ENCODE measurements at regions not wholly inside any gene's neighbourhood (a gene's known extent, or its start where the extent isn't known, plus 50 kb on each side); places are given as distances from the start of the nearest gene placed in this dataset.

DNA sequence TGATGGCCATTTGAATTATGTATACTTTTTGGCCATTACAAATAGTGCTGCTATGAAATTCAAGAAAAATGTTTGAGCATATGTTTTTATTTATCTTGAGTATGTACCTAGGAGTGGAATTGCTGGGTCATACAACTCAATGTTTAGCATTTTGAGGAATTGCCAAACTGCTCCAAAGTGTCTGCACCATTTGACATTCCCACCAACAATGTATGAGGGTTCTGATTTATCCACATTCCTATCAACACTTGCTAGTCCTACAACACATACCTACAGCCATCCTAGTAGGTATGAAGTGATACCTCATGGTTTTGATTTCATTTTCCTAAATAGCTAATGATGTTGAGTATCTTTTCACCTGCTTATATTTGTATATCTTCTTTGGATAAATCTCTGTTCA, 165.5 kb downstream of the NOC3L start:
- no peaks in the 10 kb centered on the region for H3K36me3 Mint-ChIP-seq (ENCODE audit: low read depth)
- H3K9me3 Mint-ChIP-seq, result no peaks in the 10 kb centered on the region
- no peak for DNase-seq
- ChIA-PET CTCF (no interaction called here), POLR2A (no interaction called here)
- H3K4me1 Mint-ChIP-seq, result no peaks in the 10 kb centered on the region
- H3K27ac Mint-ChIP-seq, result no peak overlapping the region
- no peak overlapping the region for H3K4me3 Mint-ChIP-seq
- H3K27me3 Mint-ChIP-seq, result peaks cover 10% of the 10 kb centered on the region

DNA sequence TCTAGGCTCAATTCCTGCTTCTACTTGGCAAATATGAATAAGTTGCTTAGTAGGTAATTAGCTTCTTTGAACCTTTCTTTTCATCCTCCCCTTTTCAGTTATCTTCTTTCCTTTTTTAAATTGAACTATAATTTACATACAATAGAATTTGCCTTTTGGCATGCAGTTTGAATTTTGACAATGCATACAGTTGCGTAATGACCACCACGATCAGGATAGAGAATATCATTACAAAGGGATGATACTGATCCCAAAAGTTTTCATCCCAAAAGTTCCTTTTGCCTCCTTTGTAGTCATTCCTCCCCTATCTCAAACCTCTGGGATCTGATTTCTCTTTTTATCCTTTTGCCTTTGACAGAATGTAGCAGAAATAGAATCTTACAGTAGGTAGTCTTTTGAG, 164.4 kb downstream of the NOC3L start:
- no peak overlapping the region for H3K4me3 Mint-ChIP-seq
- DNase-seq, result no peak
- no peak overlapping the region for H3K27ac Mint-ChIP-seq
- no peaks in the 10 kb centered on the region for H3K36me3 Mint-ChIP-seq (ENCODE audit: low read depth)
- H3K27me3 Mint-ChIP-seq, result peaks cover 10% of the 10 kb centered on the region
- no peaks in the 10 kb centered on the region for H3K9me3 Mint-ChIP-seq
- ChIA-PET CTCF (no interaction called here), POLR2A (no interaction called here)
- no peaks in the 10 kb centered on the region for H3K4me1 Mint-ChIP-seq

DNA sequence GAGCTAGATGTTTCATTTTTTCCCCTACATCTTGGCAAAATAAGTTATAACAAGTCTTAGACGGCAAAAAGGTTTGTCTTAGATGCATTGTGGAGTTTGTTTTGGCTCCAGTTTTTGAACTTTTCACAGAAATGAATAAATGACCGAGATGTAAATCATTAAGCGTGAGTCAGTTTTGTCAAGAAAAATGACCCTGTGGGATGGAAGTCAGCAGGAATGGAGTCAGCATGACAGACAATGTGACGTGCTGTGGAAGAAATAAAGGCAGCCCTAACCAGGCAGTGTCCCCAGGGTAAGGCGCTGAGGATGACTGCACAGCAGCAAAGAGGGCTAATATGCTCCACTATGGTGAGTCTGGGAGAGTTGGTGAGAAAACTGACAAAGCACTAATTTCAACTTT, 163.2 kb downstream of the NOC3L start:
- Mint-ChIP-seq H3K4me3 (no peak overlapping the region), H3K4me1 (no peaks in the 10 kb centered on the region)
- POLR2A ChIA-PET, result no interaction called here

DNA sequence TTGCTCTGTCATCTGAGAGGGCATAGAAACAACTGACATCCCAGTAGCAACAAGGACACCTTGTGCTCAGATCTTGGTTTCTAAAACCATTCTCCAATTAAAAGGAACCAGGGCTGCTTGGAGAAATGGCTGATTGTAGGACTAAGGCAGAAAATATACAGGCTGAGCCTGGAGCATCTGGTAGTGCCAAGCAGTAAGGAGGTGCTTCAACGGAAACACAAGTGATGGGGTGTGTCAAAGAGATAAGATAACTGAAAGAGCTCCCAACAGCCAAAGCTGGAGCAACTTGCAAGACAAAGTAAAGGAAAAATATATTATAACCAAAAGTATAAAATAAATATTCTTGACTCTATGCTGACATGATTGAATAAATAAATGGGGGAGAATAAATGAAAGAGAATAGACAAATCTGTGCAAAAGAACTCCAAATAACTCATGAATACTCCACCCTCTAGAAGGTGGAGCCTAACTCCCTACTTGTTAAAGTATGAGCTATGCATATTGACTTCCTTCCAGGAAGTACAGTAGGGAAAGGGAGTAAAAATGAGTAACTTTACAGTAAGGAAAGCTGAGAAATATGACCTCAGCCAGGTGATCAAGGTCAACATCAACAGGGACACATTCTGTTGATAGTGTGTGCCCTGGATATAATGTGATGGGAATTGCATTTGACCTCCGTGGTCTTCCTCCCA, 162.4 kb downstream of the NOC3L start:
- ChIA-PET POLR2A (no interaction called here), CTCF (no interaction called here)
- no peaks in the 10 kb centered on the region for H3K9me3 Mint-ChIP-seq
- no peak overlapping the region for H3K4me3 Mint-ChIP-seq
- H3K27me3 Mint-ChIP-seq, result peaks cover 8% of the 10 kb centered on the region
- H3K4me1 Mint-ChIP-seq, result no peaks in the 10 kb centered on the region
- H3K27ac Mint-ChIP-seq, result no peak overlapping the region
- H3K36me3 Mint-ChIP-seq (ENCODE audit: low read depth), result no peaks in the 10 kb centered on the region
- DNase-seq, result no peak

More for the DNA sequence above, 163.2 kb downstream of the NOC3L start:
- peaks cover 8% of the 10 kb centered on the region for H3K27me3 Mint-ChIP-seq
- DNase-seq, result no peak
- CTCF ChIA-PET, result no interaction called here
- H3K27ac Mint-ChIP-seq, result no peak overlapping the region
- H3K9me3 Mint-ChIP-seq, result no peaks in the 10 kb centered on the region
- H3K36me3 Mint-ChIP-seq (ENCODE audit: low read depth), result no peaks in the 10 kb centered on the region

DNA sequence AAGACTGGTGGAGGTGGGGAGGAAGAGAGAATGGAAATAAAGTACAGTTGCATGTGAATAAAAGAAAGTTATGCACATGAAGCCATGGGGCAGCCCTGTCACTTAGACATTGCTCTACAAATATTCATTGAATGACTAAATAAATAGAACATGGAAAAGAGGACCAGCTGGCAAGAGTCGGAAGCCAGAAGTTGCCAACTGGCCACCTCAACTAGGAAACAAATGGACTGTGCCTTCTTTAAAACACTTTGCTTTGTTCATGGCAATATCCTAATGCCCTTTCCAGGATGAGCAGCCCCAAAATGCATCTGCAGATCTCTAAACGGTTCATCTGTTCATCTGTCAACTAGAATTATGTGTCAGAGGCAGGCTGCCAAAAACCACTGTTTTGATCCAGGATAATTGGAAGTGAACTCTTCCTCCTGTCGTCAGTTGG, 157.3 kb downstream of the NOC3L start:
- peaks cover 6% of the 10 kb centered on the region for H3K4me1 Mint-ChIP-seq
- ChIA-PET POLR2A (no interaction called here), CTCF (no interaction called here)
- H3K27ac Mint-ChIP-seq, result no peak overlapping the region
- DNase-seq, result no peak
- H3K4me3 Mint-ChIP-seq, result no peak overlapping the region
- no peaks in the 10 kb centered on the region for H3K36me3 Mint-ChIP-seq (ENCODE audit: low read depth)
- peaks cover 3% of the 10 kb centered on the region for H3K27me3 Mint-ChIP-seq
- H3K9me3 Mint-ChIP-seq, result no peaks in the 10 kb centered on the region

DNA sequence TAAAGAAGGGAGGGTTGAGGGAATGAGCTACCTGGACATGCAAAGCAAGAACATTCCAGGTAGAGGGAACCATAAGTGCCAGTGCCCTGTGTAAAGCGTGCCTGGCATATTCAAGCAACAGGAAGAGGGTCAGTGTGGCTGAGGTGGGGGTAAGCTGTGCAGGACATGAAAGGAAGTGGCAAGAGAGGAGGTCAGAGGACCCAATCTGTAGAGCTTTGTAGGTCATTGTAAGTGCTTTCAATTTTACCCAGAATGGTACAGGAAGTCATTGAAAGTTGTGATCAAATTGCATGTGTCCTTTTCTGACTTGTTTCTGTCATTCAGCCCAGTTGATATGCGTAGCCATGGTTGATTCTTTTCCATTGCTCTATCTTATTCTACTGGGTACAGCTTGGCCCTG, 156.6 kb downstream of the NOC3L start:
- Mint-ChIP-seq H3K27me3 (peaks cover 3% of the 10 kb centered on the region), H3K4me1 (peaks cover 6% of the 10 kb centered on the region), H3K27ac (no peak overlapping the region), H3K9me3 (no peaks in the 10 kb centered on the region), H3K36me3 (ENCODE audit: low read depth) (no peaks in the 10 kb centered on the region), H3K4me3 (no peak overlapping the region)
- POLR2A ChIA-PET, result no interaction called here
- CTCF ChIA-PET, result no interaction called here
- no peak for DNase-seq

DNA sequence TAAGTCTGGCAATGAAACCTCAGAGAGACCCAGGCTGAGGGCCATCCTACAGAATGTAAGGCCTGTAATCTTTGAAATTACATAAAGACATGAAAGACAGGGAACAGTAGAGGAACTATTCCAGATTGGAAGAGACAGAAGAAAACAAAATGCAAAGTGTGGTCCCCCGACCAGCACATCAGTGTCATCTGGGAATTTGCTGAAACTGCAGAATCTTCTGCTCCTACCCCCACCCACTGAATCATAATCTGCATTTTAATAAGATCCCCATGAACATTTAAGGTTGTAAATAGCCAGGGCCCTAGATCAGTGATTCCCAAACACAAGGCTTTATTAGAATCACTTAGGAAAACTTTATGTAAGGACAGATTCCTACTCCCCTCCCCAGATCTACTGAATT, 154.4 kb downstream of the NOC3L start:
- DNase-seq, result no peak
- H3K27ac Mint-ChIP-seq, result no peak overlapping the region
- H3K36me3 Mint-ChIP-seq (ENCODE audit: low read depth), result no peaks in the 10 kb centered on the region
- POLR2A ChIA-PET, result no interaction called here
- H3K9me3 Mint-ChIP-seq, result no peaks in the 10 kb centered on the region
- peaks cover 3% of the 10 kb centered on the region for H3K27me3 Mint-ChIP-seq
- H3K4me3 Mint-ChIP-seq, result no peak overlapping the region
- H3K4me1 Mint-ChIP-seq, result peaks cover 6% of the 10 kb centered on the region
- CTCF ChIA-PET, result no interaction called here

DNA sequence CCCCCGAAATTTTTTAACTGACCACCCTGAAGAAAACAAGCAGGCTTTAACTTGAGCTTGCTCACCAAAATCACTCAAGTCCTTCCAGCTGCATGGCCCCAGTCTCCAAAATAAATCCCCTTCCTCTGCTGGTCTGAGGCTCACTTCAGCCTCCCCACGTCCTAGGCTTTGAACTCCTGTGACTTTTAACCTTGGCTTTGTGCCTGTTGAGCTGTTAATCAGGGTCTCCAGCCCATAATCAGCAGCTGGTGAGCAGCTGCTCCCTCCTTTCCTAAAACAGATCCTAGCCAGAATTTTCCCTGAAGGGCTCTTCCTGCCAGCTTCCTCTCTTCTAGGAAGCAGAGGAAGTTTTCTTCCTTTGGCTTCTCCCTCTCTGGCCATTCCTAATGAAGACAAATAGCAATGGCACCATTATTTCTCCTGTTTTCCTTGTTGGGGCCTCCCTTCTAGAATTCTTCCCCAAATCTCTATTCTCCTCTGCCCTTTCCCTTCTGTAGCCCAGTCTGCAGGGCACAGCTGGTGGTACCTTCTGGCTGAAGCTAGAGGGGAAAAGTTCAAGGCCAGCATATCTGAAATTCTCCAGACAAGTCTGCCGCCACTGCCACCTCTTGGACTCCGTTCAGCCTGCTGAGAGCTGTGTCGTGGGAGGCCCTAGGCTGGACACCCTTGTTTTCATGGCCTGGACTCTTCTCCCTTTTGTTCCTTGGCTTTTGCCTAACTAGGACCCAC, 152.1 kb downstream of the NOC3L start:
- peaks cover 6% of the 10 kb centered on the region for H3K4me1 Mint-ChIP-seq
- H3K27ac Mint-ChIP-seq, result no peak overlapping the region
- ChIA-PET POLR2A (no interaction called here), CTCF (no interaction called here)
- no peak overlapping the region for H3K4me3 Mint-ChIP-seq
- H3K36me3 Mint-ChIP-seq (ENCODE audit: low read depth), result no peaks in the 10 kb centered on the region
- H3K27me3 Mint-ChIP-seq, result peaks cover 4% of the 10 kb centered on the region
- H3K9me3 Mint-ChIP-seq, result no peaks in the 10 kb centered on the region
- no peak for DNase-seq

DNA sequence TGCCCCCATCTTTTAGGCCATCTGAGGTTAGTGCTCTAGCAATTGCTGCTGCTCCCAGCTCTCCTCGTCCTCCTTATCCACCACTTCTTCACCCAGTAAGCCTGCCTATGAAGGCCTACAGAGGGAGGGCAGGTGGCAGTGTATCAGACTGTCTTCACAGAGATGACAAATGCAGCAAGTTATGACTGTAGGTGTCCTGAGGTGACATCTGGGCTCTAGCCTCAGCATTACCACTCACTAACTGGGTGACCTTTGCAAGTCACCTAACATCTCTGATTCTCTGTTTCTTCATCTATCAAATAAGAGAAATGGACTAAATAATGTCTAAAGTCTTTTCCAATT, 151.6 kb downstream of the NOC3L start:
- H3K4me3 Mint-ChIP-seq, result no peak overlapping the region
- CTCF ChIA-PET, result no interaction called here
- no peak for DNase-seq
- peaks cover 4% of the 10 kb centered on the region for H3K27me3 Mint-ChIP-seq
- H3K36me3 Mint-ChIP-seq (ENCODE audit: low read depth), result no peaks in the 10 kb centered on the region
- H3K27ac Mint-ChIP-seq, result no peak overlapping the region
- peaks cover 2% of the 10 kb centered on the region for H3K4me1 Mint-ChIP-seq
- no peaks in the 10 kb centered on the region for H3K9me3 Mint-ChIP-seq
- POLR2A ChIA-PET, result no interaction called here

DNA sequence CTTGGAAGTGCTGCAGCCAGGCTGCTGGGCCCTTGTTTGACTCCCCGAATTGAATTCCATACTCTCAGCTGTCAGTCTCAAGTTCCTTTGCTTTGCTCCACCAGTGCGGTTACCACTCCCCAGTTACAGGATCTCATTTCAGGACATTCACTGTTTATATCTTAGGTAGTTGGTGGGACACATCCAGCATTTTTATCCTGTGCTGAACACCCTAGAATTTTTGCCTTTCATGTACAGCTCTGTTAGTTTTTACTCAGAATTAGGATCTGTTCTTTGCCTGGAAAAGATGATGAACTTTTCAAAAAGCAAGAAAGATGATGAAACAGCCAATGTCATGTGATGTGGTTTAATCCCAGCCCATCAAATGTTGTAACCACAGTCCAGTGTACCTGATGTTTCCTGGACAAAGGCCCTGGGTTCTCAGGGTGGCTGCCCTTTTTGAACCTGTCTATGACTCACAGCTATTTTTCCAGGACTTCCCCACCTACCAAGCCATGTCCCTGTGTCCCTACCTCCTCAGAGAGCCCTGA, 149.7 kb downstream of the NOC3L start:
- ChIA-PET CTCF (no interaction called here), POLR2A (no interaction called here)
- no peak for DNase-seq
- no peaks in the 10 kb centered on the region for H3K4me1 Mint-ChIP-seq
- no peaks in the 10 kb centered on the region for H3K36me3 Mint-ChIP-seq (ENCODE audit: low read depth)
- no peak overlapping the region for H3K4me3 Mint-ChIP-seq
- no peak overlapping the region for H3K27ac Mint-ChIP-seq
- no peaks in the 10 kb centered on the region for H3K9me3 Mint-ChIP-seq
- H3K27me3 Mint-ChIP-seq, result peaks cover 4% of the 10 kb centered on the region

DNA sequence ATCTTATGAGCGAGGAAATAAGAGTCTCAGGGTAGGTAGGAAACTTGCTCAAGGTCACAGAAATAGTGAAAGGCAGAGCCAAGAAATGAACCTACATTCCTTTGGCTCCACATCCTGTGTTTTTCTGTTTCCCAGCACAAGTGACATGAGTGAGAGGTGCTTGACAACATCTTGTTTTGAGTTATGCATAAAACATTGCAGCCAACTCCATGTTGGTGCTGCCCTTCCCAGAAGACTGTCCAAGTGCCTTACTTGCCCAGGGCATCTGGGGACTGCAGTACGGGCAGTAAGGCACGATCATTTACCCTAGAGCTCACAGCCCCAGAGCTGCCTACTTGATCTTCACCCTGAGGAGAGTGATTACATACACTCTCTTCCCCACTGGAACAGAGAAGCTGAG, 148.8 kb downstream of the NOC3L start:
- Mint-ChIP-seq H3K4me3 (no peak overlapping the region), H3K4me1 (no peaks in the 10 kb centered on the region), H3K27me3 (peaks cover 4% of the 10 kb centered on the region), H3K36me3 (ENCODE audit: low read depth) (no peaks in the 10 kb centered on the region), H3K9me3 (no peaks in the 10 kb centered on the region), H3K27ac (no peak overlapping the region)
- CTCF ChIA-PET, result no interaction called here
- DNase-seq, result no peak
- POLR2A ChIA-PET, result no interaction called here

DNA sequence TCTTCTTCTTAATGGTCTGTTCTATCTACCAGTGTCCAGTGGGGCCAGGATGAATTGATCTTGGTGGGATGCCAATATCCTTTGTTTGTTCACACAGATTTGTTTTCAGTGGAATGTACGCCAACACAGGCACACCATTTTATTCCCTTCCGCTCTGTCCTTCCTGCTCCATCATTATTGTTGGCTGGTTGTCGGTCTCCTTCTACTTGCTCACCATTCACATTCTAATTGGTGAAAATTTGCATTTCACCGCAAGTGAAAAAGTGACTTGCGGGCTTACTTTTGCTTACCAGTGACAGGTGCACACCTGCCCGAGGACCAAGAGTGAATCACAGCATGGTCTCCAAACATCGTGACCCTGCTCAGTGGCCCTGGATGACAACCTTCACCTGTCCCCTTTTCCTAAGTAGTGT, 148.3 kb downstream of the NOC3L start:
- H3K4me3 Mint-ChIP-seq, result no peak overlapping the region
- no peaks in the 10 kb centered on the region for H3K9me3 Mint-ChIP-seq
- H3K4me1 Mint-ChIP-seq, result no peaks in the 10 kb centered on the region
- DNase-seq, result no peak
- H3K27me3 Mint-ChIP-seq, result peaks cover 4% of the 10 kb centered on the region
- ChIA-PET CTCF (no interaction called here), POLR2A (no interaction called here)
- H3K27ac Mint-ChIP-seq, result no peak overlapping the region
- no peaks in the 10 kb centered on the region for H3K36me3 Mint-ChIP-seq (ENCODE audit: low read depth)

DNA sequence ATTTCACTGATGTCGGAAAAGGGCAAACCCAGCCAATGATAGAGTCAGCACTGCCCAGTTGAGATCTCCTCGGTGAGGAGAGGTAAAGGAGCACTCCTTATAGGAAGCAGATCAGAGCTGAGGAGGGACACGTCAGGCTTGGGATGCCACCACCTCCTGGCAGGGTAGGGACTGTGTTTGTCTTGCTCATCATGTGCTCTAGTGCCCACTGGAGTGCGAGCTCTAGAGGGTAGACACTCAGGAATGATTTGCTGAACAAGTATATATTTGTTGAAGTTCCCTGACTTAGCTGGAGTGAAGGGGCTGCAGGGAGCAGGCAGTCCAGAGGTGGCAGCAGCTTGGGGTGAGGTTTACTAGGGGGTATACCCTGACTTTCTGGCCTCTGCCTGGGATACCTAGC, 146.5 kb downstream of the NOC3L start:
- ChIA-PET CTCF (no interaction called here), POLR2A (no interaction called here)
- no peak for DNase-seq
- Mint-ChIP-seq H3K9me3 (no peaks in the 10 kb centered on the region), H3K36me3 (ENCODE audit: low read depth) (no peaks in the 10 kb centered on the region), H3K27me3 (peaks cover 4% of the 10 kb centered on the region), H3K27ac (no peak overlapping the region), H3K4me1 (no peaks in the 10 kb centered on the region), H3K4me3 (no peak overlapping the region)

DNA sequence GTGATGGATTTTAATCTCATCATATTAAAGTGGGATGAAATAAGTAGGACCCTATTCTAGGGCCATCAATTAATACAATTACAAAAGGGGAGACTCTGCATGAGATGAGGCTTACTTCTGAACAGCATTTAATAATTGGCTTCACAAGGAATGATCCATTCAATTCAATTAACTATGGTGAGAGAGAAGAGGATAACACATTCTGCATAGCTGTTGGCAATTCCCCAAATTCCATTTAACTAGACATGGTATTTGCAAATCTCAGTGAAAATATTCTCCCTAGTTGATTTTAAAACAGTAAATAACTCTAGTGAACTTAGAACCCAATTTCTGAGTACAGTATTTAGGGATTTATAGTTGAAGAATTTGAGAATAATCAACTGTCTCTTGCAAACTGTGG, 145.3 kb downstream of the NOC3L start:
- Mint-ChIP-seq H3K9me3 (no peaks in the 10 kb centered on the region), H3K27ac (no peak overlapping the region), H3K4me1 (no peaks in the 10 kb centered on the region), H3K4me3 (no peak overlapping the region), H3K36me3 (ENCODE audit: low read depth) (no peaks in the 10 kb centered on the region), H3K27me3 (peaks cover 4% of the 10 kb centered on the region)
- ChIA-PET CTCF (no interaction called here), POLR2A (no interaction called here)
- DNase-seq, result no peak

Measured in activated CD4-positive, alpha-beta memory T cell treated with anti-CD3 and anti-CD28 coated beads, Interleukin-2, amount 10 ng/mL, durations not matched to agents 7 days and 5 days (primary cell).